ENCODE measurements at regions not wholly inside any gene's neighbourhood (a gene's known extent, or its start where the extent isn't known, plus 50 kb on each side); places are given as distances from the start of the nearest gene placed in this dataset.

DNA sequence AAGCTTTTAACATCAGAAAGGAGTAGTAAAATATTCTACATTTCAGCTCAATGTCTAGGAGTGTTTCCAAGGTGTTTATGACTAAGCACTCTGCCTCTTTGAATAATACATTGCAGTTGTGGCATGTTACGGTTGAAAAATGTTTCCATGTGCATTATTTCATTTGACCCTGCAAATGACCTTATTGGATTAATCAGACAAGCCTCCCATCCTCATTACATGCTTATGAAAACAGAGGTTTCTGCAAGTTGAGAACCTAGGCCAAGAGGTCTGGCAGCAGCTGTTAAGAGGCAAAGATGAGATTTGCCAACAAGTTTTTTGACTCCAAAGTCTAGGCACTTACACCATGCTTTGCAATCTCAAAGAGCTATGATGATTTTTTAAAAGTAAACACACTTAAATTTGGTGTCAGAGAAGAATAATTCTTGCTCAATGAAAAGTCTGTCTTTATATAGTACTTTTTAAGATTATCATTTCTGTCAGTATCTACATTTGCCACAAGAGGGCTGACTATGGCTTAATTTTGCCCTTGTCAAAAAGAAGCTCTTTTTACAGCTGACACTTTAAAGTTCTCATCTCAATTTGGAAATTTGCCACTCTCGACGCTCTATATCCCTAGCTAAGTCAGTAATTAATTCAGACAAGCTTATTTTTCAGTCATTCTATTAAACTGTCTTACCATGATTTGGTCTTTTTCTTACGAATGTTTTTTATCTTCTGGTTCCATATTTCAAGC is 260.6 kb downstream of the PAX3 start:
- Histone ChIP-seq H3K79me2 (ENCODE audit: insufficient read depth, low read depth) (no peaks in the 10 kb centered on the region), H3K9ac (no peak overlapping the region), H4K20me1 (ENCODE audit: insufficient read depth) (no peaks in the 10 kb centered on the region), H3K4me2 (no peak overlapping the region), H3K27ac (no peak overlapping the region), H3K4me3 (IDR thresholded peaks at IDR 0.05; ENCODE audit: insufficient read depth, low read depth, low read length) (no peak overlapping the region), H3K4me1 (ENCODE audit: low read depth, poor library complexity, severe bottlenecking) (no peaks in the 10 kb centered on the region), H3K27me3 (ENCODE audit: insufficient read depth, low read depth) (no peaks in the 10 kb centered on the region), H3K36me3 (ENCODE audit: insufficient read depth) (no peaks in the 10 kb centered on the region), H2AFZ (ENCODE audit: low read depth) (no peak overlapping the region)
- peak; percentile 51; the same call in 1 of the 2 replicates for TF ChIP-seq CTCF (conservative IDR thresholded peaks at IDR 0.05; ENCODE audit: low read depth, low read length)

DNA sequence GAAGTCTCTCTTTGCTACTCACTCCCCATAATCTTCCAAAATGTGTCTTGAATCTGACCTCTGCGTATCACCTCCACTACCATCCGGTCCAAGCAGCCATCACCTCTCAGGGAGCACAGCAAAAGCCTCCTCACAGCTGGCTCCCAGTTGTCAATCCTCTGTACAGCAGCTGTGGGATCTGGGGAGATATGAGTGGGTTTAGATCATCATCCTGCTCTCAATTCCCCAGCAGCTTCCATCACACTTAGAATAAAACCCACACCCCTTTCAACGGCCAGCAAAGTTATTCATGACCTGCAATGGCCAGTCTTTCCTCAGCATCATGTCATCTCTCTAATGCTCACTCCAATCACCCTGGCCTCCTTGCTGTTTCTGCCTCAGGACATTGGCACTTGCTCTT is 261.6 kb downstream of the PAX3 start:
- no peaks in the 10 kb centered on the region for H4K20me1 ChIP-seq (ENCODE audit: insufficient read depth)
- no peak overlapping the region for H3K9ac ChIP-seq
- no peak overlapping the region for H2AFZ ChIP-seq (ENCODE audit: low read depth)
- no peaks in the 10 kb centered on the region for H3K36me3 ChIP-seq (ENCODE audit: insufficient read depth)
- no peaks in the 10 kb centered on the region for H3K79me2 ChIP-seq (ENCODE audit: insufficient read depth, low read depth)
- no peak overlapping the region for H3K27ac ChIP-seq
- no peaks in the 10 kb centered on the region for H3K4me1 ChIP-seq (ENCODE audit: low read depth, poor library complexity, severe bottlenecking)
- no peak overlapping the region for H3K4me2 ChIP-seq
- no peak for TF ChIP-seq CTCF (conservative IDR thresholded peaks at IDR 0.05; ENCODE audit: low read depth, low read length)
- no peak overlapping the region for H3K4me3 ChIP-seq (IDR thresholded peaks at IDR 0.05; ENCODE audit: insufficient read depth, low read depth, low read length)
- no peaks in the 10 kb centered on the region for H3K27me3 ChIP-seq (ENCODE audit: insufficient read depth, low read depth)

DNA sequence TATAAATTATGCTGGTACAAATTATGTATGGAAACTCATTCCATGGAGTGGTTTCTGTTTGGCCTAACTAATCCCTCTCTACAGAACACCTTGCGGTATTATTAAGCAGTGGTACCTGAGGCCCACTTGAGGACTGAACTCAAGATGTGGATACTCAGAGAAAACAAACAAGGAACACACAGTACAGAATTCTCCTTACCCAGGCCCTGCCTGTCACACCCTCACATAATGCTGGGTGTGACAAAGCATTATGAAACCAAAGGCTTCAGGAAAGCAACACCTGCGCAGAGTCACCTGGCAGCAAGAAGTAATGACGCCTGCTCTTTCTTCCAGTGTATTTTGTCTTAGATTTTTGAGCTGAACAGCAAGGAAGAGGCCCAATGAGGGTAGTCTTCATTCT is 264.7 kb downstream of the PAX3 start:
- Histone ChIP-seq H3K27me3 (ENCODE audit: insufficient read depth, low read depth) (no peaks in the 10 kb centered on the region), H3K4me1 (ENCODE audit: low read depth, poor library complexity, severe bottlenecking) (no peaks in the 10 kb centered on the region), H3K79me2 (ENCODE audit: insufficient read depth, low read depth) (no peaks in the 10 kb centered on the region), H3K4me2 (no peak overlapping the region), H2AFZ (ENCODE audit: low read depth) (no peak overlapping the region), H3K4me3 (IDR thresholded peaks at IDR 0.05; ENCODE audit: insufficient read depth, low read depth, low read length) (no peak overlapping the region), H3K9ac (no peak overlapping the region), H4K20me1 (ENCODE audit: insufficient read depth) (no peaks in the 10 kb centered on the region), H3K27ac (no peak overlapping the region), H3K36me3 (ENCODE audit: insufficient read depth) (no peaks in the 10 kb centered on the region)
- TF ChIP-seq CTCF (conservative IDR thresholded peaks at IDR 0.05; ENCODE audit: low read depth, low read length) = no peak

DNA sequence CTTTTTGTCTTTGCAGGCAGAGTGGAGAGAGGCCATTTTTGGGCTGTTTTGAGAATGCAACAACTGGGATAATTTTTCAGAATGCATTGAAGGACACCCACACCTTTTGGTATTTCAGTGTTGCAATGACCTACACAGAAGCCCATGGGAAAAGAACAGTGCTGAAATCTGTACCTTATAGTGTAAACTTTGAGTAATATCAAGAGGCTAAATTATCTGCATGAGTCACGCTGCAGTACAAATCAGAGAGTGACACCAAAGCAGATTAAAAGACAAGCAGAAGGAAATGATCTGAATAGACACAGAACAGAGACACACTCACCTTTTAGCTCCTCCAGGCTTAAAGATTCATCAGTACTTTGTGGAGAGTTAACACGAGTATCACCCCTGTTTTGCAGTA is 265.3 kb downstream of the PAX3 start:
- Histone ChIP-seq H3K27me3 (ENCODE audit: insufficient read depth, low read depth) (no peaks in the 10 kb centered on the region), H3K36me3 (ENCODE audit: insufficient read depth) (no peaks in the 10 kb centered on the region), H3K79me2 (ENCODE audit: insufficient read depth, low read depth) (no peaks in the 10 kb centered on the region), H3K4me3 (IDR thresholded peaks at IDR 0.05; ENCODE audit: insufficient read depth, low read depth, low read length) (no peak overlapping the region), H3K4me1 (ENCODE audit: low read depth, poor library complexity, severe bottlenecking) (no peaks in the 10 kb centered on the region), H4K20me1 (ENCODE audit: insufficient read depth) (no peaks in the 10 kb centered on the region), H3K9ac (no peak overlapping the region), H3K4me2 (no peak overlapping the region), H2AFZ (ENCODE audit: low read depth) (no peak overlapping the region), H3K27ac (no peak overlapping the region)
- no peak for TF ChIP-seq CTCF (conservative IDR thresholded peaks at IDR 0.05; ENCODE audit: low read depth, low read length)

Measured in KMS-11 (cell line).